SK-N-SH (cell line): ENCODE measurements at regions not wholly inside any gene's neighbourhood (a gene's known extent, or its start where the extent isn't known, plus 50 kb on each side); places are given as distances from the start of the nearest gene placed in this dataset.

Experiments used
- CTCF ChIA-PET: fragments of 300-600, 350-600 bp; formaldehyde crosslinking; extraction: SDS; loops from one replicate; lab custom pipeline; 2021; lab: Yijun Ruan, JAX
- POLR2A ChIA-PET: fragments of 350-600 bp; sonication (Branson Sonifier 250); formaldehyde crosslinking; extraction: SDS; loops from one replicate; lab custom pipeline; 2020; ENCODE audit warnings: antibody characterized with exemption, inconsistent platforms; lab: Yijun Ruan, JAX
- DNase-seq: peaks from one replicate; pipeline ENCODE4 v3.0.0; 2012
- H2AFZ ChIP-seq: fragments of 200-600 bp; sonication (generic); 2 replicates; pipeline ENCODE4 v1.8.1; 2016; ENCODE audit warnings: antibody characterized with exemption, mild to moderate bottlenecking, low read depth
- H3F3A ChIP-seq: fragments of 200-600 bp; sonication (generic); replicated peaks from 2 replicates; pipeline ENCODE3; 2016; ENCODE audit warnings: antibody characterized with exemption, mild to moderate bottlenecking; ENCODE audit not compliant: insufficient read depth
- H3K27ac ChIP-seq, 2 experiments: fragments of 200-500 bp in 1 of 2; fragments of 200-600 bp in 1 of 2; sonication (Bioruptor generic) in 1 of 2; sonication (generic), shearing (Covaris generic) in 1 of 2; 2 replicates each; pipeline versions ENCODE4 v1.5.1 to v1.6.1; 2014 to 2016; ENCODE audit warnings: low read depth in 2 of 2, inconsistent platforms in 1 of 2, low read length in 1 of 2, mild to moderate bottlenecking in 1 of 2, mixed read lengths in 1 of 2
- H3K27me3 ChIP-seq: fragments of 200-600 bp; sonication (generic), shearing (Covaris generic); 2 replicates; pipeline ENCODE4 v1.6.1; 2016; ENCODE audit warnings: mixed run types; ENCODE audit not compliant: insufficient read depth
- H3K36me3 ChIP-seq, 2 experiments: fragments of 200-500 bp in 1 of 2; fragments of 200-600 bp in 1 of 2; sonication (Bioruptor generic) in 1 of 2; sonication (generic) in 1 of 2; replicated peaks in 1 of 2; 2 replicates each; pipeline versions ENCODE3 to v1.5.1; 2014 to 2016; ENCODE audit warnings: low read length in 1 of 2, mild to moderate bottlenecking in 1 of 2; ENCODE audit not compliant: insufficient read depth in 2 of 2, control insufficient read depth in 1 of 2
- H3K4me1 ChIP-seq, 2 experiments: fragments of 200-500 bp in 1 of 2; fragments of 200-600 bp in 1 of 2; sonication (Bioruptor generic) in 1 of 2; sonication (generic), shearing (Covaris generic) in 1 of 2; 2 replicates each; pipeline versions ENCODE4 v1.5.1 to v1.6.1; 2014 to 2016; ENCODE audit warnings: low read depth in 1 of 2, low read length in 1 of 2, mixed run types in 1 of 2; ENCODE audit not compliant: insufficient read depth in 2 of 2, control insufficient read depth in 1 of 2
- H3K4me2 ChIP-seq: fragments of 200-600 bp; sonication (generic), shearing (Covaris generic); 2 replicates; pipeline ENCODE4 v1.6.1; 2017; ENCODE audit warnings: mixed run types
- H3K4me3 ChIP-seq, 2 experiments: fragments of 200-500 bp in 1 of 2; fragments of 200-600 bp in 1 of 2; sonication (Bioruptor generic) in 1 of 2; sonication (generic), shearing (Covaris generic) in 1 of 2; 2 replicates each; pipeline versions ENCODE4 v1.5.1 to v1.8.1; 2014 to 2016; ENCODE audit warnings: low read depth in 2 of 2, inconsistent platforms in 1 of 2, low read length in 1 of 2, mild to moderate bottlenecking in 1 of 2, mixed read lengths in 1 of 2, moderate library complexity in 1 of 2
- H3K79me2 ChIP-seq: fragments of 200-600 bp; sonication (generic); 2 replicates; pipeline ENCODE4 v1.8.1; 2017; ENCODE audit warnings: mild to moderate bottlenecking; ENCODE audit not compliant: insufficient read depth
- H3K9ac ChIP-seq: fragments of 200-600 bp; sonication (generic); 2 replicates; pipeline ENCODE4 v1.6.1; 2017; ENCODE audit warnings: mixed run types
- H3K9me2 ChIP-seq: fragments of 200-600 bp; sonication (generic); 2 replicates; pipeline ENCODE4 v1.6.1; 2017; ENCODE audit warnings: mixed run types
- H3K9me3 ChIP-seq: fragments of 200-600 bp; sonication (generic); 2 replicates; pipeline ENCODE4 v1.6.1; 2017; ENCODE audit warnings: mixed run types, mild to moderate bottlenecking, moderate library complexity
- H4K20me1 ChIP-seq: fragments of 200-600 bp; sonication (generic); 2 replicates; pipeline ENCODE4 v1.6.1; 2017; ENCODE audit warnings: mild to moderate bottlenecking, mixed run types; ENCODE audit not compliant: insufficient read depth
- CHD2 ChIP-seq: fragments of 150-350 bp; IDR thresholded peaks from 2 replicates; pipeline ENCODE4 v1.6.1; 2018; ENCODE audit warnings: low read length; ENCODE audit not compliant: partially characterized antibody
- EZH2phosphoT487 ChIP-seq: fragments of 200-600 bp; sonication (generic); IDR thresholded peaks from 2 replicates; pipeline ENCODE4 v1.6.1; 2017; ENCODE audit warnings: low read depth, mixed run types, mild to moderate bottlenecking, antibody characterized with exemption, moderate library complexity, borderline replicate concordance
- FOSL2 ChIP-seq: IDR thresholded peaks from 2 replicates; pipeline ENCODE4 v1.4.0; 2012; ENCODE audit warnings: low read depth, mild to moderate bottlenecking, moderate library complexity, borderline replicate concordance
- FOXJ3 ChIP-seq: sonication (generic); formaldehyde crosslinking; IDR thresholded peaks from 2 replicates; pipeline ENCODE4 v1.5.1; 2020; ENCODE audit warnings: mild to moderate bottlenecking, missing genetic modification reagents
- FOXM1 ChIP-seq: IDR thresholded peaks from 2 replicates; pipeline ENCODE4 v1.4.0; 2012; ENCODE audit warnings: low read depth, mild to moderate bottlenecking
- GABPA ChIP-seq: IDR thresholded peaks from 2 replicates; pipeline ENCODE4 v1.4.0; 2012; ENCODE audit warnings: low read depth, mild to moderate bottlenecking
- MAX ChIP-seq: IDR thresholded peaks from 2 replicates; pipeline ENCODE4 v1.4.0; 2012; ENCODE audit warnings: low read depth
- PBX3 ChIP-seq: IDR thresholded peaks from 2 replicates; pipeline ENCODE4; 2012
- RAD21 ChIP-seq: IDR thresholded peaks from 2 replicates; pipeline ENCODE4 v1.6.1; 2012; ENCODE audit warnings: mild to moderate bottlenecking, low read length
- RCOR1 ChIP-seq: fragments of 150-350 bp; IDR thresholded peaks from 2 replicates; pipeline ENCODE4 v1.6.1; 2017; ENCODE audit warnings: antibody characterized with exemption, low read length
- RXRA ChIP-seq: IDR thresholded peaks from 2 replicates; pipeline ENCODE4 v1.4.0; 2012; ENCODE audit warnings: low read depth, mild to moderate bottlenecking, borderline replicate concordance
- SIN3A ChIP-seq: IDR thresholded peaks from 2 replicates; pipeline ENCODE4 v1.6.1; 2012; ENCODE audit warnings: low read depth, mild to moderate bottlenecking, low read length, moderate library complexity, borderline replicate concordance
- SMC3 ChIP-seq: IDR thresholded peaks from 2 replicates; pipeline ENCODE4 v1.6.1; 2012; ENCODE audit warnings: low read depth, low read length, improper control_type of control experiment
- TCF12 ChIP-seq: IDR thresholded peaks from 2 replicates; pipeline ENCODE4 v1.4.0; 2012
- YY1 ChIP-seq: IDR thresholded peaks from 2 replicates; pipeline ENCODE4 v1.4.0; 2012; ENCODE audit warnings: low read depth, mild to moderate bottlenecking
- WGBS: methylation state at CpG from one replicate; pipeline ENCODE4 v1.1.6; 2017; ENCODE audit warnings: low lambda C conversion rate; 5-methylcytosine and 5-hydroxymethylcytosine counted together
- TF ChIP-seq, protein P1 (sequence below): fragments of 200-600 bp; sonication (generic); IDR thresholded peaks from 2 replicates; pipeline ENCODE4 v1.6.1; 2017; ENCODE audit warnings: antibody characterized with exemption, mild to moderate bottlenecking, moderate library complexity
- TF ChIP-seq, protein P2 (sequence below): fragments of 150-350 bp; IDR thresholded peaks from 2 replicates; pipeline ENCODE4 v1.6.1; 2017; ENCODE audit warnings: antibody characterized with exemption, low read length, low read depth, borderline replicate concordance
- TF ChIP-seq, protein P3 (sequence below): IDR thresholded peaks from 2 replicates; pipeline ENCODE4 v1.6.1; 2012; ENCODE audit warnings: mild to moderate bottlenecking, low read depth, low read length, moderate library complexity

DNA sequence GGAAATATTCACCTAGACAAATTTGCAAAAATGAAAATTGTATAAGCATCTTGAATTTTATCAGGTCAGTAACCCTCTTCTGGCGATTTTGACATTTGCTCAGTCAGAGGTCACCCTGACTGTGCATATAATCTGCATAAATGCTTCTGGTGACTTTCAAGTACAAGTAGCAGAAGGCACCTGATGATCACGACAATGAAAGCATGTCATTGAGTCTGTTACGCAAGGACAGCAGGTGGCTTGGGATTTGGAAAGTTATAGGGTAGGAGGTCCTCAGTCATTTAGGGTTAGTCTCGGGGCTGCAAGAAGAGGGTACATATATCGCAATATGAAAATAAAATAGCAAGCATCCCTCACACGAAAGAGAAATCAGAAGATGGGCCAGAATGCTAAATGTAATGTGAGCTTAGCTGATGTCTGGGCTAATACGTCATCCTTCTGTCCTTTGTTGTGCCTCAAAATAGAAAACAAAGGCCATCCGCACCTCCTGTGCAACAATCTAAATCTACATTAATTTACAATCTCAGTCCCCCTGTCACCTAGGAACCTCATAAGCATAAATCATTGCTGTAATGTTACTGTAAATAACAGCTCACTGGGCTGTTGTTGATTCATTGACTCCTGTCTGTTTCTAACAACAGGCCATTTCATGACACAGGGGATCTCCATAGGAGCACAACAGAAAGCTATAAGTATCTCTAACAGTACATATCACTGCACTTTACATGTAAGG lies 155.2 kb upstream of the RSPO3 start:
- H3K27ac ChIP-seq = no peak overlapping the region
- POLR2A ChIA-PET = no interaction called here
- CTCF ChIA-PET = interaction anchor here (0.7 to 1.0 kb wide), 2 partner anchors 21 to 1361 kb away, joined by 3 read pairs; no protein-coding TSS in a partner anchor
- no peak overlapping the region for H3K4me2 ChIP-seq
- no peaks in the 10 kb centered on the region for H3K79me2 ChIP-seq
- H3K36me3 ChIP-seq = no peaks in the 10 kb centered on the region
- no peaks in the 10 kb centered on the region for H3F3A ChIP-seq
- no peak overlapping the region for H3K4me3 ChIP-seq
- no peaks in the 10 kb centered on the region for H3K9me2 ChIP-seq
- no peak overlapping the region for H3K9ac ChIP-seq
- H3K9me3 ChIP-seq = no peaks in the 10 kb centered on the region
- no peak overlapping the region for H2AFZ ChIP-seq
- TF ChIP-seq TCF12 (no peak), MAX (no peak), SIN3A (no peak), GABPA (no peak), YY1 (no peak), PBX3 (no peak), SMC3 (no peak), RXRA (no peak), RCOR1 (no peak), FOSL2 (no peak), EZH2phosphoT487 (no peak), RAD21 (no peak), FOXM1 (no peak), CHD2 (no peak), FOXJ3 (CRISPR knock-in tag) (no peak)
- TF ChIP-seq, protein P1, sequence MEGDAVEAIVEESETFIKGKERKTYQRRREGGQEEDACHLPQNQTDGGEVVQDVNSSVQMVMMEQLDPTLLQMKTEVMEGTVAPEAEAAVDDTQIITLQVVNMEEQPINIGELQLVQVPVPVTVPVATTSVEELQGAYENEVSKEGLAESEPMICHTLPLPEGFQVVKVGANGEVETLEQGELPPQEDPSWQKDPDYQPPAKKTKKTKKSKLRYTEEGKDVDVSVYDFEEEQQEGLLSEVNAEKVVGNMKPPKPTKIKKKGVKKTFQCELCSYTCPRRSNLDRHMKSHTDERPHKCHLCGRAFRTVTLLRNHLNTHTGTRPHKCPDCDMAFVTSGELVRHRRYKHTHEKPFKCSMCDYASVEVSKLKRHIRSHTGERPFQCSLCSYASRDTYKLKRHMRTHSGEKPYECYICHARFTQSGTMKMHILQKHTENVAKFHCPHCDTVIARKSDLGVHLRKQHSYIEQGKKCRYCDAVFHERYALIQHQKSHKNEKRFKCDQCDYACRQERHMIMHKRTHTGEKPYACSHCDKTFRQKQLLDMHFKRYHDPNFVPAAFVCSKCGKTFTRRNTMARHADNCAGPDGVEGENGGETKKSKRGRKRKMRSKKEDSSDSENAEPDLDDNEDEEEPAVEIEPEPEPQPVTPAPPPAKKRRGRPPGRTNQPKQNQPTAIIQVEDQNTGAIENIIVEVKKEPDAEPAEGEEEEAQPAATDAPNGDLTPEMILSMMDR = no peak
- TF ChIP-seq, protein P2, sequence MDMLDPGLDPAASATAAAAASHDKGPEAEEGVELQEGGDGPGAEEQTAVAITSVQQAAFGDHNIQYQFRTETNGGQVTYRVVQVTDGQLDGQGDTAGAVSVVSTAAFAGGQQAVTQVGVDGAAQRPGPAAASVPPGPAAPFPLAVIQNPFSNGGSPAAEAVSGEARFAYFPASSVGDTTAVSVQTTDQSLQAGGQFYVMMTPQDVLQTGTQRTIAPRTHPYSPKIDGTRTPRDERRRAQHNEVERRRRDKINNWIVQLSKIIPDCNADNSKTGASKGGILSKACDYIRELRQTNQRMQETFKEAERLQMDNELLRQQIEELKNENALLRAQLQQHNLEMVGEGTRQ = no peak
- TF ChIP-seq, protein P3, sequence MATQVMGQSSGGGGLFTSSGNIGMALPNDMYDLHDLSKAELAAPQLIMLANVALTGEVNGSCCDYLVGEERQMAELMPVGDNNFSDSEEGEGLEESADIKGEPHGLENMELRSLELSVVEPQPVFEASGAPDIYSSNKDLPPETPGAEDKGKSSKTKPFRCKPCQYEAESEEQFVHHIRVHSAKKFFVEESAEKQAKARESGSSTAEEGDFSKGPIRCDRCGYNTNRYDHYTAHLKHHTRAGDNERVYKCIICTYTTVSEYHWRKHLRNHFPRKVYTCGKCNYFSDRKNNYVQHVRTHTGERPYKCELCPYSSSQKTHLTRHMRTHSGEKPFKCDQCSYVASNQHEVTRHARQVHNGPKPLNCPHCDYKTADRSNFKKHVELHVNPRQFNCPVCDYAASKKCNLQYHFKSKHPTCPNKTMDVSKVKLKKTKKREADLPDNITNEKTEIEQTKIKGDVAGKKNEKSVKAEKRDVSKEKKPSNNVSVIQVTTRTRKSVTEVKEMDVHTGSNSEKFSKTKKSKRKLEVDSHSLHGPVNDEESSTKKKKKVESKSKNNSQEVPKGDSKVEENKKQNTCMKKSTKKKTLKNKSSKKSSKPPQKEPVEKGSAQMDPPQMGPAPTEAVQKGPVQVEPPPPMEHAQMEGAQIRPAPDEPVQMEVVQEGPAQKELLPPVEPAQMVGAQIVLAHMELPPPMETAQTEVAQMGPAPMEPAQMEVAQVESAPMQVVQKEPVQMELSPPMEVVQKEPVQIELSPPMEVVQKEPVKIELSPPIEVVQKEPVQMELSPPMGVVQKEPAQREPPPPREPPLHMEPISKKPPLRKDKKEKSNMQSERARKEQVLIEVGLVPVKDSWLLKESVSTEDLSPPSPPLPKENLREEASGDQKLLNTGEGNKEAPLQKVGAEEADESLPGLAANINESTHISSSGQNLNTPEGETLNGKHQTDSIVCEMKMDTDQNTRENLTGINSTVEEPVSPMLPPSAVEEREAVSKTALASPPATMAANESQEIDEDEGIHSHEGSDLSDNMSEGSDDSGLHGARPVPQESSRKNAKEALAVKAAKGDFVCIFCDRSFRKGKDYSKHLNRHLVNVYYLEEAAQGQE = no peak
- TF ChIP-seq, all 33 proteins: peak for 0
- Histone ChIP-seq H3K4me1 (no peaks in the 10 kb centered on the region), H3K27me3 (peaks cover 9% of the 10 kb centered on the region; the same call in 1 of the 2 replicates), H4K20me1 (no peaks in the 10 kb centered on the region)
- WGBS = 8% methylated on average over 8 of the region's 8 CpGs
- no peak for DNase-seq
